Tibial nerve (tissue), 3 donors: ENCODE measurements at regions not wholly inside any gene's neighbourhood (a gene's known extent, or its start where the extent isn't known, plus 50 kb on each side); places are given as distances from the start of the nearest gene placed in this dataset.

Experiments
- CTCF ChIP-seq, 5 experiments: fragments of 200-600 bp in 3 of 5; fragments of 450-650 bp in 2 of 5; sonication (generic) in 3 of 5; IDR thresholded peaks; one replicate each; pipeline ENCODE4 v1.5.1; 2016 to 2019; ENCODE audit warnings: antibody characterized with exemption in 5 of 5, mild to moderate bottlenecking in 3 of 5, moderate library complexity in 2 of 5
- POLR2A ChIP-seq, 2 donors: fragments of 450-650 bp; IDR thresholded peaks; one replicate each; pipeline ENCODE4 v1.6.1; 2017; ENCODE audit warnings: antibody characterized with exemption in 2 of 2, mild to moderate bottlenecking in 2 of 2, moderate library complexity in 2 of 2

GRCh38 chr11:127268932-127269331, 268.4 kb upstream of the KIRREL3 start:
- TF ChIP-seq CTCF (IDR thresholded peaks at IDR 0.05) (no peak), POLR2A (IDR thresholded peaks at IDR 0.05) (no peak)
